GM12864 (cell line): ENCODE measurements at regions not wholly inside any gene's neighbourhood (a gene's known extent, or its start where the extent isn't known, plus 50 kb on each side); places are given as distances from the start of the nearest gene placed in this dataset.

Experiments used
- DNase-seq: peaks from one replicate; pipeline ENCODE4 v3.0.0-alpha.2; 2011; ENCODE audit warnings: low read depth
- H3K4me3 ChIP-seq: 2 replicates; pipeline ENCODE4 v1.5.1; 2011; ENCODE audit warnings: mild to moderate bottlenecking, low read depth, low read length, control low read depth
- TF ChIP-seq, protein P1 (sequence below): IDR thresholded peaks from 2 replicates; pipeline ENCODE4 v1.5.1; 2011; ENCODE audit warnings: low read depth, mild to moderate bottlenecking, moderate library complexity, low read length, control low read depth, inconsistent platforms; ENCODE audit errors: missing control alignments

DNA sequence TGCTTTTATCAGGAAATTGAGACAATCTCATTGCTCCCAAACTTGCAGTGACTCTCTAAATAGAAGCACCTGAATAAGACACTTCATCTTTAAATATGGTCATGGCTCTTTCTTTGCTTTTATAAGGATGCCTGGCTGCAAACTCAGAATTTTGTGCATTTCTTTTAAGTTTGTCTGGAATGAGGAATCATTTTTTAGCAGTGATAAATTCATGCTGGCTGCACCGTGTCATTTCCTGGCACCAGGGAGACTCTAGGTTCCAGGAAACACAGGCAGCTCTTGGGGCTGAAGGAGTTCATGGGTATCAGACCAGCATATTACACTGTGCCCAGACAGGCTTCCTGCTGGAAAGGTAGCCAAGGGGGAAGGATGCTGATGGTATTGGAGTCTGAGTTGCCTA lies 109.9 kb downstream of the NUDT12 start:
- DNase-seq = no peak
- no peak overlapping the region for H3K4me3 ChIP-seq
- TF ChIP-seq, protein P1, sequence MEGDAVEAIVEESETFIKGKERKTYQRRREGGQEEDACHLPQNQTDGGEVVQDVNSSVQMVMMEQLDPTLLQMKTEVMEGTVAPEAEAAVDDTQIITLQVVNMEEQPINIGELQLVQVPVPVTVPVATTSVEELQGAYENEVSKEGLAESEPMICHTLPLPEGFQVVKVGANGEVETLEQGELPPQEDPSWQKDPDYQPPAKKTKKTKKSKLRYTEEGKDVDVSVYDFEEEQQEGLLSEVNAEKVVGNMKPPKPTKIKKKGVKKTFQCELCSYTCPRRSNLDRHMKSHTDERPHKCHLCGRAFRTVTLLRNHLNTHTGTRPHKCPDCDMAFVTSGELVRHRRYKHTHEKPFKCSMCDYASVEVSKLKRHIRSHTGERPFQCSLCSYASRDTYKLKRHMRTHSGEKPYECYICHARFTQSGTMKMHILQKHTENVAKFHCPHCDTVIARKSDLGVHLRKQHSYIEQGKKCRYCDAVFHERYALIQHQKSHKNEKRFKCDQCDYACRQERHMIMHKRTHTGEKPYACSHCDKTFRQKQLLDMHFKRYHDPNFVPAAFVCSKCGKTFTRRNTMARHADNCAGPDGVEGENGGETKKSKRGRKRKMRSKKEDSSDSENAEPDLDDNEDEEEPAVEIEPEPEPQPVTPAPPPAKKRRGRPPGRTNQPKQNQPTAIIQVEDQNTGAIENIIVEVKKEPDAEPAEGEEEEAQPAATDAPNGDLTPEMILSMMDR = no peak

DNA sequence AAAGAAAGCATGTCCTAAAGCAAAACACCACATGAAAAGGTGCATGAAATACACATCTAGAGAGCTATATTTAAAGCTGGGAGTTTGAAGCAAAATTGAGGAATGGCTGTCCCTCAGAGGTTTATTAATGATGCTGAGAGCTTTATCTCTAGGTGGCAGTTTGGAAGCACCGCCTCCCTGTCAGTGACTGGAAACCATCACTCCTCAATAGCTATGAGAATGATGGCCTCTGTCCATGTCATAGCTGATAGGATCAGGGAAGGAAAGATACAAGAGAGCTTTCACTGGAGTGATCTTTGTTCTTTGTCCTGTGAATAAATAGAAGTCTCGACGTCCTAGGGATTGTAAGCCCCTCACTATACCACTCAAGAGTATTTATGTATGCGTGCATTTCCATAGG lies 110.5 kb downstream of the NUDT12 start:
- DNase-seq = no peak
- no peak overlapping the region for H3K4me3 ChIP-seq
- TF ChIP-seq, protein P1 = no peak

DNA sequence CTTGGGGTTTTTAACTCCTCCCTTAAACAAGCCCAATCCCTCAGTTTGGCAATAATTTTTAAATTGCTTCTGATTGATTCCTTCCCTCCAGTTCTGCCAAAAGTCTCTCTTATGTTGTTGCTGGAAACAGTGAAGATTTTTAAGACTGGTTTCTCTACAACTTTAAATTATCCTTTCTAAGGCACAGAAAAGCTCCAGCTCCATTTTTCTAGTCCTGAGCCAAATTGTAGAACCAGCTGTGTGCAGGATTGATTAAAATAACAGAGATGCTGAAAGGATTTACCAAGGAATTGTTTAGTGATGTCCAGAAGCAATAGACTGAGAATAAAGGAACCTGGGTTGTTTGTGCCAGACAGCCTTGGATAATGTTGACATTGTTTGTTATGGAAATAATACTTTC lies 111.3 kb downstream of the NUDT12 start:
- no peak for DNase-seq
- TF ChIP-seq, protein P1 = no peak
- H3K4me3 ChIP-seq = no peak overlapping the region

DNA sequence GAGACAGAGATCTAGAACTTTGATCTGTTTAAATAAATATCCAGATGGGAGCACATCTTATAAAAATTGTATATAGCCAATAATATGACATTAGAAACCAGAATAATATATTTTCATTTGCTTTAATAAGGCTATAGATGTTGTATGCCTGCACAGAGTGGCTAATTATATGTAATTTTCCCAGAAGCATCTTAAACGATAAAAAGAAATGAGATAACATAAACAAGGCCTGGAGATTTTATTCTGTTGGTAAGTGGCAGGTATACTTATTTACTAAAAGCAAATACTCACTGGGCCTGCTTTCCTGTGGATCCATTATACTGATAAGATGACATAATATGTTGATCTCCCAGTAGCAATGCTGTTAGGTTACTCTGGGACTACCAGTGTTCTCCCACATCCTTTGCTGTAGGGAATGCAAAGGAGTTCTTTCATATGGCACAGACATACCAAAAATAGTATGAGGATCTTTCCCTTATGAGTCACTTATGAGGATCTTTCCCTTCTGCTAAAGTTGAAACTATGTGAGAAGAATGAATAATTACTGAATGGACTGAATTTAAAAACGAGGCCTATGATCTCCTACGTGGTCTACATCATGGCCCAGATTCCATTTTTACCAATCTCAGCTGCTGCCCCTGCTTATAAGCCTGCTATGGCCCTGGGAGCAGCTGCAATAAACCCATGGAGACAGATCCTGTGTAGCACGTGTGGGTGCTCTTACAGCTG lies 112.1 kb downstream of the NUDT12 start:
- DNase-seq = no peak
- TF ChIP-seq, protein P1 = no peak
- H3K4me3 ChIP-seq = no peak overlapping the region

DNA sequence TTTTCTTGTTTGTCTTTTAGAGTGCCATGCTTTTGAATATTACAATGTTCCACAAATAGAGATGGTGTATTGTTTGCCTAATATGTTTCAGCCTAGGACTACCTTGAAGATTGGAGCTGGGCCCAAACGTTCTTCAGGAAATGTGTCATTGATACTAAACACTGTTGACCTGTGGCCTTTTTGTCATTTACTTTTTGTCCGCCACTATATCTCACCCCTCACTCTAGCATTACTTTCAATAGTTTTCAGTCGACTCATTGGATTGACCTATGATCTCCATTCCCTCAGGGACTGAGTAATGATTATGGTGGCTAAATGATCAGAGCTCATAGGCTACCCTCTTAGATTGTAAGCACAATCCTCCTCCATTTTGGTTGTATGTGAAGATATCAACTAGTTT lies 115.8 kb downstream of the NUDT12 start:
- H3K4me3 ChIP-seq = no peak overlapping the region
- no peak for DNase-seq
- TF ChIP-seq, protein P1 = no peak

DNA sequence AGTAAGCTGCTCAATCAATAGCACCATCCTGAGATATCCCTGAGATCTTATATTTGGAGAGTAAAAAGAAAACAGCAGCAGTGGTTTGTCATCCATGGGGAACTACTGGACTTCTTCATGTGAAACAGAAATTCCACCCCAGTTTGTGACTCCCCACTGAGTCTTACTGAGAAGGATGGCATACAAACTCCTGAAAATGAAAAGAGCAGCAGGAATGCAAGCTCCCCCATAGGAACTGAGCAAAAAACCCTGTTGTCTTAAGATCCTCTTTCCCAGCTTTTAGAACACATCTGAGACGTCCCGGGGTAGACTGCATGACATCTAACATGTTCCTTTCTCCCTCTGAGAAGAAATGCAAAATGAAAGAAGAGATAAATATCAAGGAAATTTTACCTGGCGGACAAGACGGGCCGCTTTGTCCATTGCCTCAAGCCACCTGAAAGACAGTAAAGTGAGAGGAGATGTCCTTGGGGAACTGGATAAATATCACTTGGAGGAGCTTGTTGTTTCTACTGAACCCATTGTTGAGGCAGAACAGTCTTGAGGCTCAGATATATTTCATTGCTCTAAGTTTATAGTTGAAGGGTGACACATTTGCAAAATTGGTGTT lies 117.1 kb downstream of the NUDT12 start:
- TF ChIP-seq, protein P1 = no peak
- no peak overlapping the region for H3K4me3 ChIP-seq
- DNase-seq = no peak
